GM12892 (cell line): ENCODE measurements at regions not wholly inside any gene's neighbourhood (a gene's known extent, or its start where the extent isn't known, plus 50 kb on each side); places are given as distances from the start of the nearest gene placed in this dataset.

Experiments
- POLR2A ChIP-seq: IDR thresholded peaks from 2 replicates; pipeline ENCODE4 v1.6.1; 2011; ENCODE audit warnings: low read depth, low read length, control low read depth
- POLR2AphosphoS5 ChIP-seq: IDR thresholded peaks from 2 replicates; pipeline ENCODE4 v1.6.1; 2011; ENCODE audit warnings: low read depth, low read length, control low read depth

DNA sequence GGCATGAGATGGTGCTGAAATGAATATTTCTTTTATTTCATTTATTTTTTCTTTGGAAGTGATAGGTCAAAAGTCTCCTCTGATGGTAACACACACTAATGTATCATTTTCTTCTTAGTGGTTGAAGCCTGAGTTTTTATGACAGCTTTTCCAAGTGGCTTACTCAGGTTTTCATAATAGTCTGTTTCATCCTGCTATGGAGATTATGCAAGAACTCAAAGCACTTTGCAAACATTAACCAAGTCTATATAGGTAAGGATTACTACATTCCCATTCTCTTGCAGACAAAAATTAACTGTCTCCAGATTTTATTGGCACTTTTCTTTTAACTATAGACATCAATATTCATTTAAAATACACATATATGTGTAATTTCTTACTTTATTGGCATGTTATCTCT is 572.6 kb upstream of the GCFC2 start:
- TF ChIP-seq POLR2A = no peak
- no peak for TF ChIP-seq POLR2AphosphoS5
